ENCODE measurements at regions not wholly inside any gene's neighbourhood (a gene's known extent, or its start where the extent isn't known, plus 50 kb on each side); places are given as distances from the start of the nearest gene placed in this dataset.

DNA sequence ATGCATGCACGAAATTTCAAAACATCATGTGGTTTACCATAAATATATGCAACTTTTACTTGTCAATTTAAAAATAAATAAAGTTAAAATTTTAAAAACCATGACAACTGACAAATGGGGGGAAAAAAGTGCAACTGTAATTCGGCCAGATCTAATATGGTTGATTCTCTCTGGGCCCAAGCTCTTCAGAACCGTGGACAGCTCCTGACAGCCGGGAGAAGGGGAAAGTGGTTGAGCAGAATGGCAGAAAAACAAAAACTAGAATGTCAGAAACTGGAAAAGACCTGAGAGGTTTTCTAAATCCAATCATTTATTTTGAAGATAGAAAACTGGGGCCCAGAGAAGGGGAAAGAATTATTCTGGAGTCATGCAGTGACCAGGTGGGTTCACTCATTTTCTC lies 126.6 kb downstream of the TMEM132E start:
- Histone ChIP-seq H3K27ac (ENCODE audit: low read depth in 1 of 2, low read length in 2 of 2) (no peak overlapping the region), H3K27me3 (ENCODE audit: control insufficient read depth in 4 of 4, insufficient read depth in 4 of 4, low read length in 3 of 4) (peaks cover 0 to 5% (median 2%) of the 10 kb centered on the region in 4 donors), H3K9me3 (ENCODE audit: control insufficient read depth in 4 of 4, low read length in 3 of 4) (no peaks in the 10 kb centered on the region), H3K36me3 (ENCODE audit: control insufficient read depth in 4 of 4, insufficient read depth in 3 of 4, low read depth in 1 of 4, low read length in 3 of 4) (no peaks in the 10 kb centered on the region), H3K4me3 (ENCODE audit: low read depth in 1 of 3, low read length in 3 of 3) (no peak overlapping the region), H3K4me1 (ENCODE audit: control insufficient read depth in 4 of 4, insufficient read depth in 4 of 4, low read length in 3 of 4) (no peaks in the 10 kb centered on the region), H3K9ac (ENCODE audit: low read depth in 1 of 2, low read length in 2 of 2) (no peak overlapping the region)
- DNase-seq (ENCODE audit: low spot score), result no peak
- no peak for TF ChIP-seq HNF4G (IDR thresholded peaks at IDR 0.05)
- TF ChIP-seq, protein P1, sequence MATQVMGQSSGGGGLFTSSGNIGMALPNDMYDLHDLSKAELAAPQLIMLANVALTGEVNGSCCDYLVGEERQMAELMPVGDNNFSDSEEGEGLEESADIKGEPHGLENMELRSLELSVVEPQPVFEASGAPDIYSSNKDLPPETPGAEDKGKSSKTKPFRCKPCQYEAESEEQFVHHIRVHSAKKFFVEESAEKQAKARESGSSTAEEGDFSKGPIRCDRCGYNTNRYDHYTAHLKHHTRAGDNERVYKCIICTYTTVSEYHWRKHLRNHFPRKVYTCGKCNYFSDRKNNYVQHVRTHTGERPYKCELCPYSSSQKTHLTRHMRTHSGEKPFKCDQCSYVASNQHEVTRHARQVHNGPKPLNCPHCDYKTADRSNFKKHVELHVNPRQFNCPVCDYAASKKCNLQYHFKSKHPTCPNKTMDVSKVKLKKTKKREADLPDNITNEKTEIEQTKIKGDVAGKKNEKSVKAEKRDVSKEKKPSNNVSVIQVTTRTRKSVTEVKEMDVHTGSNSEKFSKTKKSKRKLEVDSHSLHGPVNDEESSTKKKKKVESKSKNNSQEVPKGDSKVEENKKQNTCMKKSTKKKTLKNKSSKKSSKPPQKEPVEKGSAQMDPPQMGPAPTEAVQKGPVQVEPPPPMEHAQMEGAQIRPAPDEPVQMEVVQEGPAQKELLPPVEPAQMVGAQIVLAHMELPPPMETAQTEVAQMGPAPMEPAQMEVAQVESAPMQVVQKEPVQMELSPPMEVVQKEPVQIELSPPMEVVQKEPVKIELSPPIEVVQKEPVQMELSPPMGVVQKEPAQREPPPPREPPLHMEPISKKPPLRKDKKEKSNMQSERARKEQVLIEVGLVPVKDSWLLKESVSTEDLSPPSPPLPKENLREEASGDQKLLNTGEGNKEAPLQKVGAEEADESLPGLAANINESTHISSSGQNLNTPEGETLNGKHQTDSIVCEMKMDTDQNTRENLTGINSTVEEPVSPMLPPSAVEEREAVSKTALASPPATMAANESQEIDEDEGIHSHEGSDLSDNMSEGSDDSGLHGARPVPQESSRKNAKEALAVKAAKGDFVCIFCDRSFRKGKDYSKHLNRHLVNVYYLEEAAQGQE (IDR thresholded peaks at IDR 0.05), result peak; percentile 99
- 9% methylated on average over 4 of the region's 4 CpGs for WGBS

DNA sequence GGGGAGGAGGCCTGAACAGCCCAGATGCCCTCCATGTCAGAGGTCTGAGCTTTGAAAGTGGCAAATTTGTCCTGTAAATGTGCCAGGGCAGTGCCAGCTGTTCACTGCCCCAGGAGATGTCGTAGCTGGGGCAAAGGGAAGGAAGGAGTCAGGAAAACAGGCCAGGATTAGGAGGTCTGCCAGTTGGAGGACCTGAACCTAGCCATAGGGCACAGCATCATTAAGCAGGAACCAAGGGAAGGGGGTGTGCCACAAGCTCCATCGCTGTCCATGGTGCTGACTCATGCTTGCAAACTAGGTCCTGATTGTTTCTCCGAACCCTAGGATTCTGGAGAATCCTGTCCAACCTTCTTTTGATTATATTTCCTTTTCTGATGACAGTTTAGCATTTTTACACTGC lies 124.2 kb downstream of the TMEM132E start:
- WGBS, result 19% methylated on average over 3 of the region's 3 CpGs
- peak; percentile 46 for DNase-seq (ENCODE audit: low spot score)
- H3K27me3 ChIP-seq (ENCODE audit: control insufficient read depth in 4 of 4, insufficient read depth in 4 of 4, low read length in 3 of 4), result peaks cover 0 to 2% (median 0%) of the 10 kb centered on the region in 4 donors

DNA sequence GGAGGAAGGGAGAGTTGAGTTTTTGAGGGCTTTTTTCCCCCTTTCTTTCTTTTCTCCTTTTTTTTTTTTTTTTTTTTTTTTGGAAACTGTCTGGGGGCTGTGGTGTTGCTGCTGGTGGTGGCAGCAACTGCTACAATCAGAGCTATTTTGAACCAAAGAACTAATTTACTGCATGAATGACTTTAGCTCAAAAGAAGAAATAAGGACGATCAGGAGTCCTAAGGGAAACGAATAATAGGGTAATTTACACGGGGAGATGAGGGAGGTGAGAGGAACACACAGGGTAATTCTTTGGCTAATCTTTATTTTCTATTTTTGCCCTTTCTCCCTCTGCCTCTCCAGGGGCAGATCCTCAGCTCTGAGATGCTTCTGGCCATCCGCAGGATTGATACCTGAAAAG lies 119.8 kb downstream of the TMEM132E start:
- Histone ChIP-seq H3K27me3 (ENCODE audit: control insufficient read depth in 4 of 4, insufficient read depth in 4 of 4, low read length in 3 of 4) (peaks cover 0 to 2% (median under 1%) of the 10 kb centered on the region in 4 donors), H3K9me3 (ENCODE audit: control insufficient read depth in 4 of 4, low read length in 3 of 4) (no peaks in the 10 kb centered on the region), H3K36me3 (ENCODE audit: control insufficient read depth in 4 of 4, insufficient read depth in 3 of 4, low read depth in 1 of 4, low read length in 3 of 4) (no peaks in the 10 kb centered on the region), H3K9ac (ENCODE audit: low read depth in 1 of 2, low read length in 2 of 2) (no peak overlapping the region), H3K4me3 (ENCODE audit: low read depth in 1 of 3, low read length in 3 of 3) (no peak overlapping the region), H3K27ac (ENCODE audit: low read depth in 1 of 2, low read length in 2 of 2) (no peak overlapping the region), H3K4me1 (ENCODE audit: control insufficient read depth in 4 of 4, insufficient read depth in 4 of 4, low read length in 3 of 4) (no peaks in the 10 kb centered on the region)
- DNase-seq (ENCODE audit: low spot score), result no peak
- WGBS, result 55% methylated on average over 4 of the region's 4 CpGs
- TF ChIP-seq FOXA1 (IDR thresholded peaks at IDR 0.05), result no peak

More for the DNA sequence above, 124.2 kb downstream of the TMEM132E start:
- Histone ChIP-seq H3K4me3 (ENCODE audit: low read depth in 1 of 3, low read length in 3 of 3) (no peak overlapping the region), H3K9me3 (ENCODE audit: control insufficient read depth in 4 of 4, low read length in 3 of 4) (no peaks in the 10 kb centered on the region), H3K36me3 (ENCODE audit: control insufficient read depth in 4 of 4, insufficient read depth in 3 of 4, low read depth in 1 of 4, low read length in 3 of 4) (no peaks in the 10 kb centered on the region), H3K27ac (ENCODE audit: low read depth in 1 of 2, low read length in 2 of 2) (no peak overlapping the region), H3K4me1 (ENCODE audit: control insufficient read depth in 4 of 4, insufficient read depth in 4 of 4, low read length in 3 of 4) (no peaks in the 10 kb centered on the region), H3K9ac (ENCODE audit: low read depth in 1 of 2, low read length in 2 of 2) (no peak overlapping the region)
- TF ChIP-seq, protein P1 (IDR thresholded peaks at IDR 0.05), result peak; percentile 99
- TF ChIP-seq TAF1 (conservative IDR thresholded peaks at IDR 0.05) (no peak), EGR1 (IDR thresholded peaks at IDR 0.05; ENCODE audit: low read depth in 2 of 2) (no peak), RXRA (IDR thresholded peaks at IDR 0.05) (no peak), FOXA1 (IDR thresholded peaks at IDR 0.05) (no peak), FOXA2 (IDR thresholded peaks at IDR 0.05) (no peak)
